ENCODE measurements at regions not wholly inside any gene's neighbourhood (a gene's known extent, or its start where the extent isn't known, plus 50 kb on each side); places are given as distances from the start of the nearest gene placed in this dataset.
A peak's percentile ranks its signal among the peaks of the same experiment; 100 is the strongest.

DNA sequence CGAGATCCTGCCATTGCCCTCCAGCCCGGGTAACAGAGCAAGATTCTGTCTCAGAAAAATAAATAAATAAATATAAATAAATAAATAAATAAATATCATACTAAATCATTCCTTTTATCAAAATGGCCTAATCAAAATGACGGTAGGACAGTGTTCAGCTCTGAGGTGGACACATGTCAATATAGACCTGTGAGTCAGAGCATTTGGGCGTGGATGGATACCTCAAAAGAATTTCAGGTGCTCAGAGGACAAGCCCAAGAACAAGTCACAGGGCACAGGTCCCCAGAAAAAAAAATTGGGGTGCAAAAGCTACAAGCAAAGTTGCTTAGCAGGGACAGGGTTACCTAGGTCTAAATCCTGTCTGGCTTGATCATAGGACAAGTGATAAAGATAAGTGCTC is 204.7 kb upstream of the HS3ST1 start:
- no peak for ATAC-seq
- CTCF ChIA-PET, result interaction anchor here (0.7 to 0.8 kb wide), 2 partner anchors 9 to 209 kb away, joined by 3 read pairs; no protein-coding TSS in a partner anchor
- BruUV-seq (replicated peaks), result no TSS peak
- intact Hi-C loops (cut with micrococcal nuclease), result loop anchor here (2.0 to 10.0 kb wide), 3 partner anchors 85 to 1051 kb away; no protein-coding TSS in a partner anchor
- no peaks in the 10 kb centered on the region for H3K27me3 ChIP-seq (ENCODE audit: insufficient read depth, low read length)
- H3K4me1 ChIP-seq (ENCODE audit: control insufficient read depth in 1 of 2, insufficient read depth in 2 of 2, low read length in 2 of 2), result peaks cover 85 to 90% of the 10 kb centered on the region in 2 experiments
- H3K9me3 ChIP-seq (ENCODE audit: control insufficient read depth in 1 of 2, insufficient read depth in 1 of 2, low read depth in 1 of 2, low read length in 2 of 2), result no peaks in the 10 kb centered on the region
- no peaks in the 10 kb centered on the region for H4K20me1 ChIP-seq (ENCODE audit: insufficient read depth)
- H3K9me2 ChIP-seq (ENCODE audit: insufficient read depth), result no peaks in the 10 kb centered on the region
- no peak for DNase-seq (ENCODE audit: low read depth, low spot score)
- H3K9ac ChIP-seq (ENCODE audit: low read length), result peak overlapping the region; percentile 64
- H3K4me2 ChIP-seq (ENCODE audit: low read length), result peak overlapping the region; percentile 51
- H3K36me3 ChIP-seq (ENCODE audit: control insufficient read depth in 1 of 2, insufficient read depth in 2 of 2, low read length in 2 of 2), result peaks cover 0 to 5% of the 10 kb centered on the region in 2 experiments; a peak in 2 of 4 replicates
- no peak overlapping the region for H2AFZ ChIP-seq (ENCODE audit: low read depth, low read length, poor library complexity, severe bottlenecking)
- TF ChIP-seq POLR2AphosphoS5 (IDR thresholded peaks at IDR 0.05; ENCODE audit: low read depth, low read length) (peak; percentile 58; the same call in 1 of the 2 replicates), EZH2phosphoT487 (IDR thresholded peaks at IDR 0.05; ENCODE audit: borderline replicate concordance) (no peak)
- POLR2A ChIA-PET, result interaction anchor here (1.0 to 5.9 kb wide), 17 partner anchors 9 to 138 kb away, joined by 3 to 60 read pairs (median 7); no protein-coding TSS in a partner anchor
- H3K27ac ChIP-seq (ENCODE audit: low read depth, low read length), result peak overlapping the region; percentile 94
- no peaks in the 10 kb centered on the region; the same call in 1 of the 2 replicates for H3K79me2 ChIP-seq (ENCODE audit: insufficient read depth, low read length)
- H3K4me3 ChIP-seq (replicated peaks in 1 of 2; ENCODE audit: low read depth in 1 of 2, low read length in 2 of 2), result no peak overlapping the region
- RAD21 ChIA-PET (ENCODE audit: low non-redundant PET in 1 of 2, low total read pairs in 2 of 2, uncharacterized antibody in 2 of 2, unreplicated experiment in 2 of 2), result no interaction called here

DNA sequence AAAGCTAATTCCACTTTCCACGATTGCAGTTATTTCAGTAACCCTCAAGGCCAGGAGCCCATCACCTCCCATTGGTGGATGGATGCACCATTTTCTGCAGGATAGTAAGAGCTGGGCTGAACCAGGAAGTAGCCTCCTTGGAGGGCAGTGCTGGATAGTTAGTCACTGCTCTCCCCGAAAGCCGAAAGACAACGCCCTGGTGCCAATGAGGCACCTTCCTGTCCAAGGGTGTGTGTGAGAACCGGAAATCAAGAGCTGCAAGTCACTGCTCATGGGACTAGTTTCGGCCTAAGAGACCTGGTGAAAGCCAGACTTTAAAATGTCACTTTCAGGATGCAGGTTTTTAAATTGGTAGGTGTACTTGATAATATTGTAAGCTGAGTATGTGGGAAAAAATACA is 203.8 kb upstream of the HS3ST1 start:
- intact Hi-C loops (cut with micrococcal nuclease), result loop anchor here (2.0 to 10.0 kb wide), 3 partner anchors 84 to 1050 kb away; no protein-coding TSS in a partner anchor
- peak; percentile 95 for DNase-seq (ENCODE audit: low read depth, low spot score)
- CTCF ChIA-PET, result interaction anchor here (0.7 to 1.4 kb wide), 4 partner anchors 8 to 208 kb away, joined by 3 to 4 read pairs (median 3); partner anchors contain the start of gene HS3ST1

More for the DNA sequence above, 203.8 kb upstream of the HS3ST1 start:
- peak; percentile 57 for ATAC-seq
- POLR2A ChIA-PET, result interaction anchor here (0.8 to 5.9 kb wide), 28 partner anchors 8 to 203 kb away, joined by 3 to 60 read pairs (median 6); partner anchors contain the start of gene HS3ST1
- Histone ChIP-seq H3K9ac (ENCODE audit: low read length) (peak overlapping the region; percentile 60), H4K20me1 (ENCODE audit: insufficient read depth) (no peaks in the 10 kb centered on the region), H3K36me3 (ENCODE audit: control insufficient read depth in 1 of 2, insufficient read depth in 2 of 2, low read length in 2 of 2) (no peaks in the 10 kb centered on the region), H3K9me2 (ENCODE audit: insufficient read depth) (no peaks in the 10 kb centered on the region), H2AFZ (ENCODE audit: low read depth, low read length, poor library complexity, severe bottlenecking) (no peak overlapping the region), H3K79me2 (ENCODE audit: insufficient read depth, low read length) (no peaks in the 10 kb centered on the region; the same call in 1 of the 2 replicates), H3K4me1 (ENCODE audit: control insufficient read depth in 1 of 2, insufficient read depth in 2 of 2, low read length in 2 of 2) (peaks cover 90 to 100% of the 10 kb centered on the region in 2 experiments), H3K4me3 (replicated peaks in 1 of 2; ENCODE audit: low read depth in 1 of 2, low read length in 2 of 2) (0 out of 4 replicates have a peak overlapping the region, but pooled peaks of 1 of the 2 experiments have one; percentile 1), H3K27me3 (ENCODE audit: insufficient read depth, low read length) (no peaks in the 10 kb centered on the region), H3K4me2 (ENCODE audit: low read length) (peak overlapping the region; percentile 38), H3K9me3 (ENCODE audit: control insufficient read depth in 1 of 2, insufficient read depth in 1 of 2, low read depth in 1 of 2, low read length in 2 of 2) (no peaks in the 10 kb centered on the region), H3K27ac (ENCODE audit: low read depth, low read length) (peak overlapping the region; percentile 94)
- RAD21 ChIA-PET (ENCODE audit: low non-redundant PET in 1 of 2, low total read pairs in 2 of 2, uncharacterized antibody in 2 of 2, unreplicated experiment in 2 of 2), result no interaction called here
- BruUV-seq (replicated peaks), result no TSS peak
- TF ChIP-seq JUND (IDR thresholded peaks at IDR 0.05) (no peak), POLR2AphosphoS5 (IDR thresholded peaks at IDR 0.05; ENCODE audit: low read depth, low read length) (peak; percentile 66), CEBPB (IDR thresholded peaks at IDR 0.05; ENCODE audit: low read depth) (no peak), SIN3A (IDR thresholded peaks at IDR 0.05; ENCODE audit: low read depth) (no peak), EZH2phosphoT487 (IDR thresholded peaks at IDR 0.05; ENCODE audit: borderline replicate concordance) (no peak), YY1 (IDR thresholded peaks at IDR 0.05; ENCODE audit: extremely low read depth, insufficient replicate concordance, low read depth, low read length) (peak; percentile 48), ZNF274 (IDR thresholded peaks at IDR 0.05; ENCODE audit: low read depth, low read length) (no peak), RAD21 (IDR thresholded peaks at IDR 0.05; ENCODE audit: low read depth) (no peak), SP1 (IDR thresholded peaks at IDR 0.05; ENCODE audit: low read depth) (no peak)
- TF ChIP-seq, protein P1, sequence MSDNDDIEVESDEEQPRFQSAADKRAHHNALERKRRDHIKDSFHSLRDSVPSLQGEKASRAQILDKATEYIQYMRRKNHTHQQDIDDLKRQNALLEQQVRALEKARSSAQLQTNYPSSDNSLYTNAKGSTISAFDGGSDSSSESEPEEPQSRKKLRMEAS (IDR thresholded peaks at IDR 0.05), result no peak
- TF ChIP-seq, protein P2, sequence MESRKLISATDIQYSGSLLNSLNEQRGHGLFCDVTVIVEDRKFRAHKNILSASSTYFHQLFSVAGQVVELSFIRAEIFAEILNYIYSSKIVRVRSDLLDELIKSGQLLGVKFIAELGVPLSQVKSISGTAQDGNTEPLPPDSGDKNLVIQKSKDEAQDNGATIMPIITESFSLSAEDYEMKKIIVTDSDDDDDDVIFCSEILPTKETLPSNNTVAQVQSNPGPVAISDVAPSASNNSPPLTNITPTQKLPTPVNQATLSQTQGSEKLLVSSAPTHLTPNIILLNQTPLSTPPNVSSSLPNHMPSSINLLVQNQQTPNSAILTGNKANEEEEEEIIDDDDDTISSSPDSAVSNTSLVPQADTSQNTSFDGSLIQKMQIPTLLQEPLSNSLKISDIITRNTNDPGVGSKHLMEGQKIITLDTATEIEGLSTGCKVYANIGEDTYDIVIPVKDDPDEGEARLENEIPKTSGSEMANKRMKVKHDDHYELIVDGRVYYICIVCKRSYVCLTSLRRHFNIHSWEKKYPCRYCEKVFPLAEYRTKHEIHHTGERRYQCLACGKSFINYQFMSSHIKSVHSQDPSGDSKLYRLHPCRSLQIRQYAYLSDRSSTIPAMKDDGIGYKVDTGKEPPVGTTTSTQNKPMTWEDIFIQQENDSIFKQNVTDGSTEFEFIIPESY (IDR thresholded peaks at IDR 0.05; ENCODE audit: extremely low read depth, insufficient replicate concordance, low read length), result peak; percentile 19
